GM21390 (cell line): ENCODE measurements at regions not wholly inside any gene's neighbourhood (a gene's known extent, or its start where the extent isn't known, plus 50 kb on each side); places are given as distances from the start of the nearest gene placed in this dataset.
"Not testable (repeated sequence)": the region's sequence is repeated elsewhere in the genome, so short reads cannot be mapped to it uniquely, and the experiment has no call there.

Experiments used
- ATAC-seq: cut with Tn5 transposase; IDR thresholded peaks from one replicate; pipeline ENCODE4 v1.9.1; 2021; ENCODE audit not compliant: unreplicated experiment

GRCh38 chr10:53441843-53442242 lies 669.3 kb upstream of the MBL2 start:
- ATAC-seq: no peak

- ATAC-seq: no peak
These were observed 668.0 kb upstream of the MBL2 start for GRCh38 chr10:53440601-53441000.

- not testable (repeated sequence) for ATAC-seq
These were observed 666.5 kb upstream of the MBL2 start for GRCh38 chr10:53439075-53439474.

- no peak for ATAC-seq
These were observed 661.8 kb upstream of the MBL2 start for GRCh38 chr10:53434413-53434812.

- ATAC-seq: no peak
These were observed 659.5 kb upstream of the MBL2 start for GRCh38 chr10:53432035-53432434.

GRCh38 chr10:53430974-53431373 lies 658.4 kb upstream of the MBL2 start:
- ATAC-seq: no peak

GRCh38 chr10:53430127-53430891 lies 657.7 kb upstream of the MBL2 start:
- no peak for ATAC-seq

- ATAC-seq: no peak
These were observed 649.8 kb upstream of the MBL2 start for GRCh38 chr10:53422223-53422888.

GRCh38 chr10:53412651-53413050 lies 640.1 kb upstream of the MBL2 start:
- no peak for ATAC-seq

GRCh38 chr10:53406532-53406931 lies 633.9 kb upstream of the MBL2 start:
- no peak for ATAC-seq

GRCh38 chr10:53403688-53404087 lies 631.1 kb upstream of the MBL2 start:
- no peak for ATAC-seq

GRCh38 chr10:53402594-53402993 lies 630.0 kb upstream of the MBL2 start:
- no peak for ATAC-seq

- ATAC-seq: no peak
These were observed 629.0 kb upstream of the MBL2 start for GRCh38 chr10:53401536-53401935.

- no peak for ATAC-seq
These were observed 624.3 kb upstream of the MBL2 start for GRCh38 chr10:53396876-53397275.

GRCh38 chr10:53395449-53395848 lies 622.9 kb upstream of the MBL2 start:
- no peak for ATAC-seq

- ATAC-seq: no peak
These were observed 615.0 kb upstream of the MBL2 start for GRCh38 chr10:53387562-53387961.

GRCh38 chr10:53382543-53382942 lies 610.0 kb upstream of the MBL2 start:
- no peak for ATAC-seq

GRCh38 chr10:53379956-53380355 lies 607.4 kb upstream of the MBL2 start:
- ATAC-seq: no peak

- ATAC-seq: no peak
These were observed 597.8 kb upstream of the MBL2 start for GRCh38 chr10:53370347-53370746.

- no peak for ATAC-seq
These were observed 589.4 kb upstream of the MBL2 start for GRCh38 chr10:53361936-53362335.

- ATAC-seq: no peak
These were observed 588.7 kb upstream of the MBL2 start for GRCh38 chr10:53361281-53361680.

- ATAC-seq: not testable (repeated sequence)
These were observed 586.4 kb upstream of the MBL2 start for GRCh38 chr10:53358978-53359377.

GRCh38 chr10:53358536-53358935 lies 586.0 kb upstream of the MBL2 start:
- no peak for ATAC-seq
